Mucosa of stomach (tissue), 1 donor: ENCODE measurements at regions not wholly inside any gene's neighbourhood (a gene's known extent, or its start where the extent isn't known, plus 50 kb on each side); places are given as distances from the start of the nearest gene placed in this dataset.

Source experiments
- H3K27me3 ChIP-seq: one replicate; pipeline ENCODE4 v1.7.0; 2013; ENCODE audit warnings: mild to moderate bottlenecking, low read length; ENCODE audit not compliant: control insufficient read depth, insufficient read depth
- H3K36me3 ChIP-seq: one replicate; pipeline ENCODE4 v1.7.0; 2013; ENCODE audit warnings: low read length; ENCODE audit not compliant: control insufficient read depth, insufficient read depth
- H3K4me1 ChIP-seq: one replicate; pipeline ENCODE4 v1.7.0; 2013; ENCODE audit warnings: mild to moderate bottlenecking, low read length; ENCODE audit not compliant: control insufficient read depth, insufficient read depth
- H3K4me3 ChIP-seq: one replicate; pipeline ENCODE4 v1.7.0; 2013; ENCODE audit warnings: low read length
- H3K9ac ChIP-seq: one replicate; pipeline ENCODE4 v1.7.0; 2013; ENCODE audit warnings: mild to moderate bottlenecking, low read length, moderate library complexity
- H3K9me3 ChIP-seq: one replicate; pipeline ENCODE4 v1.7.0; 2013; ENCODE audit warnings: mild to moderate bottlenecking, low read length, moderate library complexity; ENCODE audit not compliant: control insufficient read depth
- donor health status: Pancreatic carcinoma.

GRCh38 chr9:87223392-87224246 lies 274.0 kb upstream of the DAPK1 start:
- H3K9me3 ChIP-seq: no peaks in the 10 kb centered on the region
- no peaks in the 10 kb centered on the region for H3K27me3 ChIP-seq
- no peak overlapping the region for H3K9ac ChIP-seq
- H3K36me3 ChIP-seq: no peaks in the 10 kb centered on the region
- H3K4me1 ChIP-seq: no peaks in the 10 kb centered on the region
- H3K4me3 ChIP-seq: no peak overlapping the region

- no peak overlapping the region for H3K4me3 ChIP-seq
- no peaks in the 10 kb centered on the region for H3K36me3 ChIP-seq
- no peak overlapping the region for H3K9ac ChIP-seq
- no peaks in the 10 kb centered on the region for H3K4me1 ChIP-seq
- H3K27me3 ChIP-seq: no peaks in the 10 kb centered on the region
- H3K9me3 ChIP-seq: no peaks in the 10 kb centered on the region
Observed at GRCh38 chr9:87226896-87227295, 270.8 kb upstream of the DAPK1 start.

- no peaks in the 10 kb centered on the region for H3K9me3 ChIP-seq
- no peaks in the 10 kb centered on the region for H3K36me3 ChIP-seq
- no peak overlapping the region for H3K9ac ChIP-seq
- H3K27me3 ChIP-seq: no peaks in the 10 kb centered on the region
- no peaks in the 10 kb centered on the region for H3K4me1 ChIP-seq
- H3K4me3 ChIP-seq: no peak overlapping the region
Observed at GRCh38 chr9:87227456-87227855, 270.2 kb upstream of the DAPK1 start.

GRCh38 chr9:87229108-87229507 lies 268.6 kb upstream of the DAPK1 start:
- Histone ChIP-seq H3K4me3 (no peak overlapping the region), H3K9me3 (no peaks in the 10 kb centered on the region), H3K27me3 (no peaks in the 10 kb centered on the region), H3K9ac (no peak overlapping the region), H3K4me1 (no peaks in the 10 kb centered on the region), H3K36me3 (no peaks in the 10 kb centered on the region)

GRCh38 chr9:87233431-87233830 lies 264.2 kb upstream of the DAPK1 start:
- Histone ChIP-seq H3K27me3 (no peaks in the 10 kb centered on the region), H3K9me3 (no peaks in the 10 kb centered on the region), H3K4me3 (no peak overlapping the region), H3K4me1 (no peaks in the 10 kb centered on the region), H3K9ac (no peak overlapping the region), H3K36me3 (no peaks in the 10 kb centered on the region)

GRCh38 chr9:87233899-87234455 lies 263.7 kb upstream of the DAPK1 start:
- H3K9me3 ChIP-seq: no peaks in the 10 kb centered on the region
- no peaks in the 10 kb centered on the region for H3K27me3 ChIP-seq
- no peaks in the 10 kb centered on the region for H3K4me1 ChIP-seq
- no peak overlapping the region for H3K9ac ChIP-seq
- no peaks in the 10 kb centered on the region for H3K36me3 ChIP-seq
- H3K4me3 ChIP-seq: no peak overlapping the region

- H3K36me3 ChIP-seq: no peaks in the 10 kb centered on the region
- no peak overlapping the region for H3K4me3 ChIP-seq
- H3K27me3 ChIP-seq: no peaks in the 10 kb centered on the region
- no peak overlapping the region for H3K9ac ChIP-seq
- H3K4me1 ChIP-seq: no peaks in the 10 kb centered on the region
- H3K9me3 ChIP-seq: no peaks in the 10 kb centered on the region
Observed at GRCh38 chr9:87234854-87235253, 262.8 kb upstream of the DAPK1 start.

GRCh38 chr9:87236546-87236945 lies 261.1 kb upstream of the DAPK1 start:
- no peaks in the 10 kb centered on the region for H3K36me3 ChIP-seq
- no peak overlapping the region for H3K4me3 ChIP-seq
- H3K9me3 ChIP-seq: no peaks in the 10 kb centered on the region
- no peak overlapping the region for H3K9ac ChIP-seq
- H3K27me3 ChIP-seq: no peaks in the 10 kb centered on the region
- H3K4me1 ChIP-seq: no peaks in the 10 kb centered on the region

- H3K36me3 ChIP-seq: no peaks in the 10 kb centered on the region
- no peaks in the 10 kb centered on the region for H3K4me1 ChIP-seq
- no peaks in the 10 kb centered on the region for H3K27me3 ChIP-seq
- H3K9ac ChIP-seq: no peak overlapping the region
- no peak overlapping the region for H3K4me3 ChIP-seq
- no peaks in the 10 kb centered on the region for H3K9me3 ChIP-seq
Observed at GRCh38 chr9:87237336-87237735, 260.3 kb upstream of the DAPK1 start.

- Histone ChIP-seq H3K4me3 (no peak overlapping the region), H3K36me3 (no peaks in the 10 kb centered on the region), H3K27me3 (no peaks in the 10 kb centered on the region), H3K9ac (no peak overlapping the region), H3K4me1 (no peaks in the 10 kb centered on the region), H3K9me3 (no peaks in the 10 kb centered on the region)
Observed at GRCh38 chr9:87238545-87238944, 259.1 kb upstream of the DAPK1 start.

GRCh38 chr9:87239312-87239711 lies 258.4 kb upstream of the DAPK1 start:
- Histone ChIP-seq H3K27me3 (no peaks in the 10 kb centered on the region), H3K9ac (no peak overlapping the region), H3K4me1 (no peaks in the 10 kb centered on the region), H3K4me3 (no peak overlapping the region), H3K9me3 (no peaks in the 10 kb centered on the region), H3K36me3 (no peaks in the 10 kb centered on the region)

- Histone ChIP-seq H3K4me3 (no peak overlapping the region), H3K4me1 (no peaks in the 10 kb centered on the region), H3K36me3 (no peaks in the 10 kb centered on the region), H3K9ac (no peak overlapping the region), H3K9me3 (no peaks in the 10 kb centered on the region), H3K27me3 (no peaks in the 10 kb centered on the region)
Observed at GRCh38 chr9:87243602-87244001, 254.1 kb upstream of the DAPK1 start.
